OCI-LY1 (cell line): ENCODE measurements at regions not wholly inside any gene's neighbourhood (a gene's known extent, or its start where the extent isn't known, plus 50 kb on each side); places are given as distances from the start of the nearest gene placed in this dataset.
A peak's percentile ranks its signal among the peaks of the same experiment; 100 is the strongest.

Source experiments
- CTCF ChIP-seq: fragments of 200-600 bp; sonication (generic), shearing (Covaris generic); IDR thresholded peaks from 2 replicates; pipeline ENCODE4 v1.5.1; 2017; ENCODE audit warnings: mild to moderate bottlenecking, antibody characterized with exemption, low read length, moderate library complexity, mixed read lengths
- EZH2 ChIP-seq: fragments of 200-600 bp; sonication (generic), shearing (Covaris generic); IDR thresholded peaks from 2 replicates; pipeline ENCODE4 v1.8.0; 2017; ENCODE audit warnings: borderline replicate concordance, mixed run types, mild to moderate bottlenecking, antibody characterized with exemption, low read length, moderate library complexity, mixed read lengths

- TF ChIP-seq CTCF (peak; percentile 39; the same call in 1 of the 2 replicates), EZH2 (no peak)
Measured at GRCh38 chr6:94323853-94324252, 904.5 kb upstream of the EPHA7 start.
